Epithelial cell of esophagus (primary cell): ENCODE measurements at regions not wholly inside any gene's neighbourhood (a gene's known extent, or its start where the extent isn't known, plus 50 kb on each side); places are given as distances from the start of the nearest gene placed in this dataset.

Experiments
- DNase-seq: peaks from one replicate; pipeline ENCODE4 v3.0.0; 2010; ENCODE audit warnings: low read depth
- H3K4me3 ChIP-seq: 2 replicates; pipeline ENCODE4 v1.5.1; 2011; ENCODE audit warnings: mild to moderate bottlenecking, low read length, control low read depth
- TF ChIP-seq, protein P1 (sequence below): IDR thresholded peaks from 2 replicates; pipeline ENCODE4 v1.5.1; 2011; ENCODE audit warnings: low read depth, mild to moderate bottlenecking, low read length, control low read depth, inconsistent platforms; ENCODE audit not compliant: insufficient read depth; ENCODE audit errors: missing control alignments

DNA sequence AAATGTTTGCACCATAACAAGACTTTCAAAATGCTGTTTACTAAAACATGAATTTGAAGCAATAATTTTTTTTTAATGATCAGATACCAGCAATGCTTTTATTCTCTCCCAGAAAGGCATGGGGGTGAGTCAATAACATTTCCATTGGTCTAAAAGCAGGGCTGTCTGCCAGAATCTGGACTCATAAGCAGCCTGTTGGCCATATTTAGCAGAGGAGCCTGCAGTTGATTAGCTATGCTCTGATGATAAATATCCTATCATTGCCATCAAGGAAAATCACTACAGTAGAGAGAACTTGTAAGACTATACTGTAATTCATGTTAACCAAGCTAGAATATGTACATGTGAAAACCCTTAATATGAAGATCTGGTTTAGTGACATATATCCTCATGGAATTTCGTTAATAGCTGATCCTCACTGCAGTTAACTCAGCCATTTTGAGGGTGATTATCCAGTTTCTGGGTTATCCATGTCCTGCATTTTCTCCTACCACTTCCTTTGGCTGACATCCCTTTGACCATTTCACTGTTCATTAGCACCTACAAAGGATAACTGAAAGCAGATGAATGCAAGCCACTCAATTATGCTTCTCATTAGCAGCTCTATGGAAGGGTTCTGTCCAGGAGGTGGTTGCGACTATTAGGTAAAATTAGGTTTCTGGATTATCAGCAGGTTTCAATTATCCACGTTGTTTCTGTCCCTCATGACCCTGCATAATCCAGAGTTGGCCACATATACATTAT lies 72.9 kb upstream of the DIAPH2 start:
- DNase-seq: peak; percentile 0
- TF ChIP-seq, protein P1, sequence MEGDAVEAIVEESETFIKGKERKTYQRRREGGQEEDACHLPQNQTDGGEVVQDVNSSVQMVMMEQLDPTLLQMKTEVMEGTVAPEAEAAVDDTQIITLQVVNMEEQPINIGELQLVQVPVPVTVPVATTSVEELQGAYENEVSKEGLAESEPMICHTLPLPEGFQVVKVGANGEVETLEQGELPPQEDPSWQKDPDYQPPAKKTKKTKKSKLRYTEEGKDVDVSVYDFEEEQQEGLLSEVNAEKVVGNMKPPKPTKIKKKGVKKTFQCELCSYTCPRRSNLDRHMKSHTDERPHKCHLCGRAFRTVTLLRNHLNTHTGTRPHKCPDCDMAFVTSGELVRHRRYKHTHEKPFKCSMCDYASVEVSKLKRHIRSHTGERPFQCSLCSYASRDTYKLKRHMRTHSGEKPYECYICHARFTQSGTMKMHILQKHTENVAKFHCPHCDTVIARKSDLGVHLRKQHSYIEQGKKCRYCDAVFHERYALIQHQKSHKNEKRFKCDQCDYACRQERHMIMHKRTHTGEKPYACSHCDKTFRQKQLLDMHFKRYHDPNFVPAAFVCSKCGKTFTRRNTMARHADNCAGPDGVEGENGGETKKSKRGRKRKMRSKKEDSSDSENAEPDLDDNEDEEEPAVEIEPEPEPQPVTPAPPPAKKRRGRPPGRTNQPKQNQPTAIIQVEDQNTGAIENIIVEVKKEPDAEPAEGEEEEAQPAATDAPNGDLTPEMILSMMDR: no peak
- no peak overlapping the region for H3K4me3 ChIP-seq

DNA sequence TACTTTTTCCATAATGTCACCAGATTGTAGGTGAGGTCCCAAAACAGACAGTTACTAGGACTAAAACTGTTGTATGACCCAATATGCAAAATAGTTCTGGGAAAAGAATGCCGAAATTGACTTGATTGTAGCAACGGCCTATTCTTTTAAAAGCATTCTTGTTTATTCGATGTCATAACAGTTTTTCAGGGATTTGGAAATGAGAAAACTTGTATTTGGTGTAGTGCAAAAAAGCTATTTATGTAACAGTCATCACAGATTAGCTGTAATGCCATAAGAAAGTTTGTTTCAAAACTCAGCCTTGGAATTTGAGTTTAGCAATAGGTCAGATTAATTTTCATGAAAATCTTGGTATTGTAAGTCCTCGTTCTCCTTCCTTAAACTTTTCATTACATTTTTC lies 69.2 kb upstream of the DIAPH2 start:
- H3K4me3 ChIP-seq: no peak overlapping the region
- no peak for DNase-seq
- TF ChIP-seq, protein P1: no peak

DNA sequence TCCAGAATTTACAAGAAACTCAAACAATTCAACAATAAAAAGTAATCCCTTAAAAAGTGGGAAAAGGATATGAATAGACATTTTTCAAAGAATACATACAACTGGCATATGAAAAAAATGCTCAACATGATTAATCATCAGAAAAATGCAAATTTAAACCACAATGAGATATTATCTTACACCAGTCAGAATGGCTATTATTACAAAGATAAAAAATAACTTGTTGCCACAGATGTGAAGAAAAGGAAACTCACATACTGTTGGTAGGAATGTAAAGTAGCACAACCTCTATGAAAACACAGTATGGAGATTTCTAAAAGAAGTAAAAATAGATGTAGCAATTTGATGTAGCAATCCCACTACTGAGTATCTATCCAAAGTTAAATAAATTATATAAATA lies 65.1 kb upstream of the DIAPH2 start:
- no peak overlapping the region for H3K4me3 ChIP-seq
- TF ChIP-seq, protein P1: no peak
- DNase-seq: no peak

DNA sequence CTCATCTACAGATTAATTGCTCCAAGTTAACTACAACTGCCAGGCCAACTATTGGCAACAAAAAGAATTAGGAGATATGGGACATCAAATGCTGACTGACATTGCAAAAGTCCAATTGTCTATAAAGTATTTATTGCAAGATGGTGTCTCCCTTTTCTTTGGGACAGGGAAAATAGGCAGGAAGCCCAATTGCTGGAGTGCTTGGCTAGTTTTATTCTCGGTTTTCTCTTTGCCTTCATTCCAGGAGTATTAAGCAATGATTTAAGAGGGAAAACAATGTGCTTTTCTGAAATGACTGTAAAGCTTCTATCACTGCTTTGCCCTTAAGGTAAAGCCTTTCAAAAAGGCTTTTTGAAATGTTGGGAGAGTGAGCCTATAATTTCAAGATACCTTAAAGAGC lies 62.8 kb upstream of the DIAPH2 start:
- no peak for DNase-seq
- TF ChIP-seq, protein P1: no peak
- H3K4me3 ChIP-seq: no peak overlapping the region
